ENCODE measurements at regions not wholly inside any gene's neighbourhood (a gene's known extent, or its start where the extent isn't known, plus 50 kb on each side); places are given as distances from the start of the nearest gene placed in this dataset.

GRCh38 chr1:82348487-82348886 is 547.8 kb downstream of the ADGRL2 start:
- no peak overlapping the region for H3K27ac ChIP-seq
- no peaks in the 10 kb centered on the region for H3K9me3 ChIP-seq
- H3K4me1 ChIP-seq (ENCODE audit: control insufficient read depth in 1 of 2, low read depth in 2 of 2): peaks cover 0 to 6% of the 10 kb centered on the region in 2 donors
- H3K27me3 ChIP-seq (replicated peaks; ENCODE audit: insufficient read depth): no peaks in the 10 kb centered on the region
- no peak overlapping the region for H3K4me3 ChIP-seq
- no peaks in the 10 kb centered on the region for H3K36me3 ChIP-seq
- TF ChIP-seq CTCF (IDR thresholded peaks at IDR 0.05): no peak
- ATAC-seq (ENCODE audit: insufficient number of reproducible peaks, low FRiP score, low read depth) (no peak), DNase-seq (ENCODE audit: low spot score) (no peak)

DNA sequence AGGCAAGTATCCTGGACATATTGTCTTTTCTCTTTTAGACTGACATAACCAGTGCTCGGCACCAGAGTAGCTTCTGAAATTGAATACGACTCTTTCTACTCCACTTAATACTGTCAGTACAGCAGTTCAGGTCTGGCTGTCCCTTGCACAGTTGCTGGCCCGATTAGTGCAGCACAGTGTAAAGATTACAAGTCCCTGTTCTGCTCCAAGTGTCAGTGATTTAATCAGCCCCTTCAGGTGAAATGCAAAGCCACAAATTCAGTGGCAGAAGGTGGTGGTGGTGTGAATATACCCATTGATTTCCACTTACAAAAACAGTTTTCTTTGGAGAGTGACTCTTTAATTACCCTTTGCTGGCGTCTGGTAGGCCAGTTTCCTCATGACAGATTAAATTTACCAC is 545.4 kb downstream of the ADGRL2 start:
- Histone ChIP-seq H3K27me3 (replicated peaks; ENCODE audit: insufficient read depth) (no peaks in the 10 kb centered on the region), H3K9me3 (no peaks in the 10 kb centered on the region), H3K27ac (no peak overlapping the region), H3K36me3 (no peaks in the 10 kb centered on the region), H3K4me3 (no peak overlapping the region), H3K4me1 (ENCODE audit: control insufficient read depth in 1 of 2, low read depth in 2 of 2) (peaks cover 0 to 10% of the 10 kb centered on the region in 2 donors)
- DNase-seq (ENCODE audit: low spot score): no peak
- no peak for TF ChIP-seq CTCF (IDR thresholded peaks at IDR 0.05)
- no peak for ATAC-seq (ENCODE audit: insufficient number of reproducible peaks, low FRiP score, low read depth)

GRCh38 chr1:82343381-82343780 is 542.6 kb downstream of the ADGRL2 start:
- H3K4me3 ChIP-seq: no peak overlapping the region
- H3K36me3 ChIP-seq: no peaks in the 10 kb centered on the region
- no peak for TF ChIP-seq CTCF (IDR thresholded peaks at IDR 0.05)
- no peak for DNase-seq (ENCODE audit: low spot score)
- no peak for ATAC-seq (ENCODE audit: insufficient number of reproducible peaks, low FRiP score, low read depth)
- H3K9me3 ChIP-seq: no peaks in the 10 kb centered on the region
- peaks cover 0 to 10% of the 10 kb centered on the region in 2 donors for H3K4me1 ChIP-seq (ENCODE audit: control insufficient read depth in 1 of 2, low read depth in 2 of 2)
- H3K27me3 ChIP-seq (replicated peaks; ENCODE audit: insufficient read depth): no peaks in the 10 kb centered on the region
- no peak overlapping the region for H3K27ac ChIP-seq

DNA sequence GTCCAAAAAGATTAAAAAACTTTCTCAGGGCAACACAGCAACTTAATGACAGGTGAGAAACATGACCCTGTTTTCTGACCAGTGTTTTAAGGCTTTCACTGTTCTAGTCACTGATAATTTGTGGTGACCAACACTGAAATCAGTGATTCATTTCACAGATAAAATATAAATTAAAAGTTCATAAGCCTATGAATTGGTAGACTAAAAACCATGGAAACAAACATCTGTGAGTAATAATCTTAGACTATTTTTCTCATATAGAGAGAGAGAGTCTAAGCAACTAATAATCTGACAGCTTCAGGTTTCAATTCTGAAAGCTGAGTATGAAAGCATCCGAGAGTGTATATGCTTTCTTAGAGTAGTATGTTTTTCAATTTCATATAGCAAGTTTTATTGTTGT is 536.9 kb downstream of the ADGRL2 start:
- no peaks in the 10 kb centered on the region for H3K27me3 ChIP-seq (replicated peaks; ENCODE audit: insufficient read depth)
- H3K27ac ChIP-seq: no peak overlapping the region
- TF ChIP-seq CTCF (IDR thresholded peaks at IDR 0.05): no peak
- no peak overlapping the region for H3K4me3 ChIP-seq
- ATAC-seq (ENCODE audit: insufficient number of reproducible peaks, low FRiP score, low read depth): no peak
- H3K9me3 ChIP-seq: no peaks in the 10 kb centered on the region
- no peak for DNase-seq (ENCODE audit: low spot score)
- H3K36me3 ChIP-seq: no peaks in the 10 kb centered on the region
- H3K4me1 ChIP-seq (ENCODE audit: control insufficient read depth in 1 of 2, low read depth in 2 of 2): no peaks in the 10 kb centered on the region

- no peak for ATAC-seq (ENCODE audit: insufficient number of reproducible peaks, low FRiP score, low read depth)
- H3K4me1 ChIP-seq (ENCODE audit: control insufficient read depth in 1 of 2, low read depth in 2 of 2): peaks cover 0 to 5% of the 10 kb centered on the region in 2 donors
Observed at GRCh38 chr1:82330330-82330729, 529.6 kb downstream of the ADGRL2 start.

More at GRCh38 chr1:82330330-82330729, 529.6 kb downstream of the ADGRL2 start:
- Histone ChIP-seq H3K27me3 (replicated peaks; ENCODE audit: insufficient read depth) (no peaks in the 10 kb centered on the region), H3K36me3 (no peaks in the 10 kb centered on the region), H3K4me3 (no peak overlapping the region), H3K9me3 (no peaks in the 10 kb centered on the region), H3K27ac (no peak overlapping the region)
- TF ChIP-seq CTCF (IDR thresholded peaks at IDR 0.05): no peak
- DNase-seq (ENCODE audit: low spot score): no peak

All from thoracic aorta (tissue), 2 donors.